ENCODE measurements at regions not wholly inside any gene's neighbourhood (a gene's known extent, or its start where the extent isn't known, plus 50 kb on each side); places are given as distances from the start of the nearest gene placed in this dataset.

DNA sequence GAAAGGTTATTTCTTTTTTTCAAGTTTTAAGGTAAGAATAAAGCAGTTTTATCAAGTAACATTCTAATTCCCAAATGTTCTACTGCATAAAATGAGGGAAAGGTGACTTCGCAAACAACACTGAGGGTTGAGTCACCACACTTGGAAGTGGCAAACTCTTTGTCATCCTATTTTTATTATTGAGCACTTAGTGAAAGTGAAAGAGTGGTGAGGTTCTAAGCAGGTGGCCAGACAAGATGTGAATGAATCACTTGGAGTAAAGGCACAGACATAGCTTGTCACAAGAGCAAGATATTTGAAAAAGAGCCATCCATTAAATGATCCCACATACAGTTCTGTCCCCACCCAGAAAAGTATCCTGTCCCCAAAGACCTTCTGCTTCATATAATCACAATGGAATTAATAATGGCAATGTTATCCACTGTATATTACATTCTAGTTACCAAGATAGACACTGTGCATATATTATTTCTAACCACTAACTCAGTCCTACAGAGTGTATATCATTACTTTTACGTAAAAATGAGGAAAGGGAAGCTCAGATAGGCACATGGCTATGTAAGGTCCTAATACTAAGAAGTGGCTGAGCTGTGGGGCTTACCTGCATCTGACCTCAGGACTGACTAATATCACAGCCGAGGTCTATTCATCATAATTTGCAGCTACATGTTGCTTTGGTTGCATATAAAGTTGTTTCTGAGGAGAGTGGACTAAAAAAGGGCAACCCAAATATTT, 730.4 kb upstream of the MEF2C start:
- TF ChIP-seq CTCF (IDR thresholded peaks at IDR 0.05), result no peak
- no peak for TF ChIP-seq ZFX (IDR thresholded peaks at IDR 0.05; ENCODE audit: borderline replicate concordance)
